ENCODE measurements at regions not wholly inside any gene's neighbourhood (a gene's known extent, or its start where the extent isn't known, plus 50 kb on each side); places are given as distances from the start of the nearest gene placed in this dataset.
"Not testable (repeated sequence)": the region's sequence is repeated elsewhere in the genome, so short reads cannot be mapped to it uniquely, and the experiment has no call there.

GRCh38 chr15:22263738-22264137 is 183.4 kb downstream of the OR4M2 start:
- peak in 1 of 2 donors; percentile 29 for DNase-seq

GRCh38 chr15:22264272-22264671 is 183.9 kb downstream of the OR4M2 start:
- DNase-seq = not testable (repeated sequence)

GRCh38 chr15:22265056-22265945 is 185.0 kb downstream of the OR4M2 start:
- peak in 1 of 2 donors; percentile 35 for DNase-seq

- no peak for DNase-seq
These were observed 185.6 kb downstream of the OR4M2 start for GRCh38 chr15:22265970-22266369.

GRCh38 chr15:22267761-22268160 is 187.4 kb downstream of the OR4M2 start:
- DNase-seq = no peak

GRCh38 chr15:22268201-22268600 is 187.9 kb downstream of the OR4M2 start:
- DNase-seq = not testable (repeated sequence)

- DNase-seq = not testable (repeated sequence)
These were observed 188.3 kb downstream of the OR4M2 start for GRCh38 chr15:22268654-22269053.

- not testable (repeated sequence) for DNase-seq
These were observed 186.2 kb upstream of the GOLGA6L22 start for GRCh38 chr15:22272286-22273160.

GRCh38 chr15:22273185-22273584 is 185.5 kb upstream of the GOLGA6L22 start:
- not testable (repeated sequence) for DNase-seq

GRCh38 chr15:22274376-22274775 is 184.3 kb upstream of the GOLGA6L22 start:
- DNase-seq = not testable (repeated sequence)

GRCh38 chr15:22280770-22281169 is 177.9 kb upstream of the GOLGA6L22 start:
- DNase-seq = not testable (repeated sequence)

GRCh38 chr15:22282794-22283533 is 175.7 kb upstream of the GOLGA6L22 start:
- not testable (repeated sequence) for DNase-seq

GRCh38 chr15:22284795-22285420 is 173.8 kb upstream of the GOLGA6L22 start:
- not testable (repeated sequence) for DNase-seq

- DNase-seq = not testable (repeated sequence)
These were observed 167.6 kb upstream of the GOLGA6L22 start for GRCh38 chr15:22291054-22291453.

GRCh38 chr15:22303112-22303511 is 155.6 kb upstream of the GOLGA6L22 start:
- DNase-seq = not testable (repeated sequence)
